ENCODE measurements at regions not wholly inside any gene's neighbourhood (a gene's known extent, or its start where the extent isn't known, plus 50 kb on each side); places are given as distances from the start of the nearest gene placed in this dataset.
"Not testable (repeated sequence)": the region's sequence is repeated elsewhere in the genome, so short reads cannot be mapped to it uniquely, and the experiment has no call there.

DNA sequence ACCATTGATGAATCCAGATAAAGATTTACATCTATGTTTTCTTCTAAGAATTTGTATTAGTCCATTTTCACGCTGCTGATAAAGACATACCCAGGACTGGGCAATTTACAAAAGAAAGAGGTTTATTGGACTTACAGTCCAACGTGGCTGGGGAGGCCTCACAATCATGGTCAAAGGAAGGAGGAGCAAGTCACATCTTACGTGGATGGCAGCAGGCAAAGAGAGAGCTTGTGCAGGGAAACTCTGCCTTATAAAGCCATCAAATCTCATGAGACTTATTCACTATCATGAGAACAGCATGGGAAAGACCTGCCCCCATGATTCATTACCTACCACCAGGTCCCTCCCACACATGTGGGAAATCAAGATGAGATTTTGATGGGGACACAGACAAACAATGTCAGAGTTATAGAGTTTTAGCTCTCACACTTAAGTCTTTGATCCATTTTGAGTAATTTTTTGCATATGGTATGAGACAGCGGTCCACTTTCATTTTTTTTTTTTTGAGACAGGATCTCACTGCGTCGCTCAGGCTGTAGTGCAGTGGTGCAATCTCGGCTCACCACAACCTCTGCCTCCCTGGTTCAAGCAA is 53.5 kb upstream of the JADE2 start:
- not testable (repeated sequence) for DNase-seq (ENCODE audit: low read depth); H3K4me3 ChIP-seq (ENCODE audit: low read depth, low read length)

DNA sequence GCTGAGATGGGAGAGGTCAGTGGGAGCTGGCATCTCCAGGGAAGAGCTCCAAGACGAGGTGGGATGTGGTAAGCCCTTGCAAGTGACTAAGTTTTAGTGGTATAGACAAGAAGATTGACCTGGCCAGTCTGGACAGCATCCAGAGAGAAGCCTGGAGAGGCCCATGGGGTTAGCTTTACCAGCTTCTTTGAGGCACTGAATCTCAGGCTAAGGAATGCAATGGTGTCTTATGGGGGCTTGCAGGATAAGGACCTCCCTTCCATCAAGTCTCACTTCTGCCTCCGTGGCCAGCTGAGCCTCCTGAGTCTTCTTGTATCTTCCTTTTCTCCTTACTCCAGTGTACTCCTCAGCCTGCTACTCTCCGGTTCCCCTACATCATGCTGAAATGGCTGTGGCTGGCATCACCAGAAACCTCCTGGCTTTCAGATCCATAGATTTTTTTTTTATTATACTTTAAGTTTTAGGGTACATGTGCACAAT is 56.5 kb upstream of the JADE2 start:
- TF ChIP-seq, protein P1, sequence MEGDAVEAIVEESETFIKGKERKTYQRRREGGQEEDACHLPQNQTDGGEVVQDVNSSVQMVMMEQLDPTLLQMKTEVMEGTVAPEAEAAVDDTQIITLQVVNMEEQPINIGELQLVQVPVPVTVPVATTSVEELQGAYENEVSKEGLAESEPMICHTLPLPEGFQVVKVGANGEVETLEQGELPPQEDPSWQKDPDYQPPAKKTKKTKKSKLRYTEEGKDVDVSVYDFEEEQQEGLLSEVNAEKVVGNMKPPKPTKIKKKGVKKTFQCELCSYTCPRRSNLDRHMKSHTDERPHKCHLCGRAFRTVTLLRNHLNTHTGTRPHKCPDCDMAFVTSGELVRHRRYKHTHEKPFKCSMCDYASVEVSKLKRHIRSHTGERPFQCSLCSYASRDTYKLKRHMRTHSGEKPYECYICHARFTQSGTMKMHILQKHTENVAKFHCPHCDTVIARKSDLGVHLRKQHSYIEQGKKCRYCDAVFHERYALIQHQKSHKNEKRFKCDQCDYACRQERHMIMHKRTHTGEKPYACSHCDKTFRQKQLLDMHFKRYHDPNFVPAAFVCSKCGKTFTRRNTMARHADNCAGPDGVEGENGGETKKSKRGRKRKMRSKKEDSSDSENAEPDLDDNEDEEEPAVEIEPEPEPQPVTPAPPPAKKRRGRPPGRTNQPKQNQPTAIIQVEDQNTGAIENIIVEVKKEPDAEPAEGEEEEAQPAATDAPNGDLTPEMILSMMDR (IDR thresholded peaks at IDR 0.05; ENCODE audit: insufficient read depth, low read depth, low read length, missing control alignments), result no peak
- H3K4me3 ChIP-seq (ENCODE audit: low read depth, low read length), result no peak overlapping the region
- DNase-seq (ENCODE audit: low read depth), result no peak

- no peak overlapping the region for H3K4me3 ChIP-seq (ENCODE audit: low read depth, low read length)
- TF ChIP-seq, protein P1 (IDR thresholded peaks at IDR 0.05; ENCODE audit: insufficient read depth, low read depth, low read length, missing control alignments), result no peak
These were observed 55.5 kb upstream of the CDKN2AIPNL start for GRCh38 chr5:134467231-134467630.

DNA sequence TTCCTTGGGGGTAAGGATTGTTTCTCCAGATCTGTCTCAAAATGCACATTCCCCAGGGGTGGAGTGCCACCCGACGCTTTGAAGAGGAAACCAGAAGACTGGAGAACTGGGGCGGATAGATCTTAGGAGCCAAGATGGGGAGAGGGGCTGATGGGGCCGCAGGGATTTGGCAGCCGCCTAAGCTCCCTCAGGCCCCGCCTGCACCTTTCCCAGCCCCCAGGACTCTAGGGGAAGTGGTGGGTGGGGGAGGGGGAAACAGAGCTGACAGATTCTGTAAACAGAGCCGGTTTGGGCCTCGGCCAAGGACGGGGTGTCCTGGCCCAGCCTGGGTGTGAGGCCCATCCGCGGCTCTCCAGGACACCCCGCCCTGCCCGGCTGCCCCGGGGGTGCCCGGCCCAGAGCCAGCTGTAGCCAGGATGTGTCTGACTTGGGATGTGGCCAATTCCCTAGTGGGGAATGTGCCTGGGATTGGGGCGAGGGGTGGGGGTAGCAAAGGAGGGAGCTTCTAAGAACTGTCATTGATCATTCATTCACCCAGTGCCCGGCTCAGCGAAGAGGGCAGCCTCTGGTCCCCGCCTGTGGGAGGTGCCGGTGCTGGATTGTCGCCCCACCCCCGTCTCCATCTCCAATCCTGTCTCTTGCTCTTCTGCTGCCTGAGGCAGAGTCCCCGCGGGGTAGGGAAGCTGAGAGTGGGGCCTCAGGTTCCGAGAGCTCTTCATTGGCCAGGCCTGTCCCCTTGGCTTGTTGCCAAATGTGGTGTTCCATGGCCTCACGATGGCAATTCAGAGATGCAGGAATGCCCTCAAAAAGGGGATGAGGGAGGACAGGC is 54.8 kb upstream of the CDKN2AIPNL start:
- DNase-seq (ENCODE audit: low read depth), result peak; percentile 65
- TF ChIP-seq, protein P1 (IDR thresholded peaks at IDR 0.05; ENCODE audit: insufficient read depth, low read depth, low read length, missing control alignments), result no peak
- peak overlapping the region; percentile 79 for H3K4me3 ChIP-seq (ENCODE audit: low read depth, low read length)

More at GRCh38 chr5:134467231-134467630, 55.5 kb upstream of the CDKN2AIPNL start:
- DNase-seq (ENCODE audit: low read depth), result no peak

GRCh38 chr5:134465816-134466240 is 54.1 kb upstream of the CDKN2AIPNL start:
- TF ChIP-seq, protein P1 (IDR thresholded peaks at IDR 0.05; ENCODE audit: insufficient read depth, low read depth, low read length, missing control alignments), result no peak
- H3K4me3 ChIP-seq (ENCODE audit: low read depth, low read length), result peak overlapping the region; percentile 79
- DNase-seq (ENCODE audit: low read depth), result peak; percentile 86

GRCh38 chr5:134464988-134465815 is 53.5 kb upstream of the CDKN2AIPNL start:
- DNase-seq (ENCODE audit: low read depth), result no peak
- TF ChIP-seq, protein P1 (IDR thresholded peaks at IDR 0.05; ENCODE audit: insufficient read depth, low read depth, low read length, missing control alignments), result no peak
- H3K4me3 ChIP-seq (ENCODE audit: low read depth, low read length), result peak overlapping the region; percentile 79

All from GM12865 (cell line).